NB4 (cell line): ENCODE measurements at regions not wholly inside any gene's neighbourhood (a gene's known extent, or its start where the extent isn't known, plus 50 kb on each side); places are given as distances from the start of the nearest gene placed in this dataset.

Source experiments
- DNase-seq: peaks from one replicate; pipeline ENCODE4 v3.0.0; 2010; ENCODE audit warnings: low read depth
- H3K4me3 ChIP-seq: one replicate; pipeline ENCODE4 v1.5.1; 2011; ENCODE audit warnings: mild to moderate bottlenecking, low read depth, low read length, moderate library complexity
- MAX ChIP-seq: IDR thresholded peaks from 2 replicates; pipeline ENCODE4 v1.6.1; 2011; ENCODE audit warnings: low read depth, low read length
- MYC ChIP-seq: IDR thresholded peaks from 2 replicates; pipeline ENCODE4 v1.6.1; 2011; ENCODE audit warnings: low read depth, low read length
- POLR2A ChIP-seq: IDR thresholded peaks from 2 replicates; pipeline ENCODE4 v1.6.1; 2011; ENCODE audit warnings: mild to moderate bottlenecking; ENCODE audit not compliant: insufficient read length; ENCODE audit errors: extremely low read depth
- TF ChIP-seq, protein P1 (sequence below): IDR thresholded peaks from one replicate; pipeline ENCODE4 v1.5.1; 2012; ENCODE audit warnings: low read depth, low read length

GRCh38 chr9:101897196-101897595, 158.7 kb upstream of the GRIN3A start:
- TF ChIP-seq POLR2A = no peak
- TF ChIP-seq, protein P1, sequence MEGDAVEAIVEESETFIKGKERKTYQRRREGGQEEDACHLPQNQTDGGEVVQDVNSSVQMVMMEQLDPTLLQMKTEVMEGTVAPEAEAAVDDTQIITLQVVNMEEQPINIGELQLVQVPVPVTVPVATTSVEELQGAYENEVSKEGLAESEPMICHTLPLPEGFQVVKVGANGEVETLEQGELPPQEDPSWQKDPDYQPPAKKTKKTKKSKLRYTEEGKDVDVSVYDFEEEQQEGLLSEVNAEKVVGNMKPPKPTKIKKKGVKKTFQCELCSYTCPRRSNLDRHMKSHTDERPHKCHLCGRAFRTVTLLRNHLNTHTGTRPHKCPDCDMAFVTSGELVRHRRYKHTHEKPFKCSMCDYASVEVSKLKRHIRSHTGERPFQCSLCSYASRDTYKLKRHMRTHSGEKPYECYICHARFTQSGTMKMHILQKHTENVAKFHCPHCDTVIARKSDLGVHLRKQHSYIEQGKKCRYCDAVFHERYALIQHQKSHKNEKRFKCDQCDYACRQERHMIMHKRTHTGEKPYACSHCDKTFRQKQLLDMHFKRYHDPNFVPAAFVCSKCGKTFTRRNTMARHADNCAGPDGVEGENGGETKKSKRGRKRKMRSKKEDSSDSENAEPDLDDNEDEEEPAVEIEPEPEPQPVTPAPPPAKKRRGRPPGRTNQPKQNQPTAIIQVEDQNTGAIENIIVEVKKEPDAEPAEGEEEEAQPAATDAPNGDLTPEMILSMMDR = no peak
- no peak for TF ChIP-seq MYC
- no peak for TF ChIP-seq MAX
- DNase-seq = no peak
- no peak overlapping the region for H3K4me3 ChIP-seq

DNA sequence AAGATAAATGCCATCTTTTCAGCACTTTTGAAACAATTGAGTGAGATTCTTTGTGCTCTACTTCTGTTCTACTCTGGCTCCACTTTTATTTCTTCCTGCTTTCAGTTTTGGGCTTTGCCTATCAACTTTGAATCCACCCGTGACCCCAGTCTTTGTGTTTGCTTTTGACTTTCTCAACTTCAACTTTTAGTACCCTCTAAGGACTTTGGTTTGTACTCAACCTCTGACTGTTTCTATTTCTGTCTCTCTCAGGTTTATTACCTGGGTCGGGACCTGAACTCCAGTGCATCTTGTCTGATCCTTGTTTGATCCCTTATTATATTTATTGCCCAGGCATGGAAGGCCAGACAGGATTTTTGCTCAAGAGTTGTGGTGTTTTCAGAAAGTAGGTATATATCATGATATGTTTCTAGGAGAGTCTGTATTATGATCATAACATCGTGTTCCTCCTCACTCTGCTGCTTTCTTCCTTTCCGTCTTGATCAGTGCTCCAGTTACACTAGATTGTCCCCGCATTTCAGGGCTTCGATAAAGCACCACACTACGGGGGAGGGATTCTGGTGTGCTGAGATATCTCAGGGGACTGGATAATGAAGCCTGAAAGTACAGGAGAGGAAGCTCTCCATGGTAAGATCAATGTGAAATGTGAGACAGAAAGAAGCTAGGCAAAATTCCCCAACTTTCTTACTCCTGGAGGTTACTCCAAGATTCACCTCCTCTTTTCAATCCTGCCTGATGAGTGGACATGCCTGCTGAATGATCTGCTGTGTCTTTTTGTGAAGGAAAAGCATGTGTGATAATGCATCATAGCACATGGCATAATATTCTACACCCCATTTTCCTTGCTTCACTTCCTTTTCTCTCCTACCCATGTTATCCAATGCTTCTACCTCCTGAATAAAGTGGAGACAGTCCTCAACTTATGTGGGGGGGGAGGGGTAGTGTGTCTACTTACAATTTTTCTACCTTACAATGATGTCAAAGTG, 155.5 kb upstream of the GRIN3A start:
- TF ChIP-seq MAX = no peak
- no peak for TF ChIP-seq POLR2A
- TF ChIP-seq, protein P1 = no peak
- TF ChIP-seq MYC = no peak
- DNase-seq = no peak

DNA sequence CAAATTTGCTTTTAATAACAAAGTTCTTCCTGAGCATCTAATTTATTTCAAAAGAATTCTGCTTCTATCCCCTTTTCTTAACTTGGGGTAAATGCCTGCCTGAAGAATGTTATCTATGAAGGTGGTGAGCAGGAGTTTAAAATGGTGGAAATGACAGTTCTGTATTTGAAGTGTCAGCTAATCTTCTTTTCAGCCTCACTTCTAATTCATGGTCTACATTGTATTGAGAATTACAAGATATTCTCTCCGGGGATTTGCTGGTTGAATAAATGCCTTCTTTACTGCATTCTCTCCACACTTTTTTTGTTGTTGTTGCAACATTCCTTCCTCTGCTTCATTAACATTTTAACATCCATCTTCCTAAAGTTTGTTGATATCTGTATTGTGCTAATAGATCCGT, 143.1 kb upstream of the GRIN3A start:
- no peak for TF ChIP-seq POLR2A
- TF ChIP-seq MYC = no peak
- no peak for TF ChIP-seq MAX
- TF ChIP-seq, protein P1 = no peak
- no peak overlapping the region for H3K4me3 ChIP-seq
- DNase-seq = no peak

More for the DNA sequence above, 155.5 kb upstream of the GRIN3A start:
- no peak overlapping the region for H3K4me3 ChIP-seq

DNA sequence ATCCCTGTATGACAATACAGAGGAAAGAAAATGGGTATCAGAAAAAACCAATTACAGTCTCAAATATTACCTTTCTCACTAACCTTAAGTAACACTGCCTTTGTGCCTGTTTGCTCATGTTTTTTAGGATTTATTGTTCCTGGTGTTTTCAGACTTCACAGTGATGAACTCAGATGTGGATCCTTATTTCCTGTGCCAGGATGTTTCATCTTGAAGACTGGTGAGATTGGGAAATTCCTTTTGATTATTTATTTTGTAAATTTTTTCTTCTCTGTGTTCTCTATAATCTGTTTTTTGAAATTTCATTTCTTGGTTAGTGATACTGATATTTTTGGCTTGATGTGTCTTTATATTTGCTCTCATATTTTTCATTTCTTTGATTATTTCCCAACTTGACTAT, 142.4 kb upstream of the GRIN3A start:
- DNase-seq = no peak
- TF ChIP-seq MYC (no peak), POLR2A (no peak), MAX (no peak)
- TF ChIP-seq, protein P1 = no peak
- no peak overlapping the region for H3K4me3 ChIP-seq

- no peak overlapping the region for H3K4me3 ChIP-seq
- TF ChIP-seq, protein P1 = no peak
- TF ChIP-seq MYC = no peak
- no peak for TF ChIP-seq POLR2A
- DNase-seq = no peak
These were observed 140.3 kb upstream of the GRIN3A start for GRCh38 chr9:101878734-101879133.
